ENCODE measurements at regions not wholly inside any gene's neighbourhood (a gene's known extent, or its start where the extent isn't known, plus 50 kb on each side); places are given as distances from the start of the nearest gene placed in this dataset.

GRCh38 chr6:74764486-74764885 is 441.4 kb downstream of the COL12A1 start:
- TF ChIP-seq IRF2 (CRISPR knock-in tag; IDR thresholded peaks at IDR 0.05) (no peak), MAFF (IDR thresholded peaks at IDR 0.05; ENCODE audit: low read length) (no peak), GABPA (tag; conservative IDR thresholded peaks at IDR 0.05; ENCODE audit: low read depth) (no peak), NCOR1 (IDR thresholded peaks at IDR 0.05) (no peak), JUND (IDR thresholded peaks at IDR 0.05; ENCODE audit: borderline replicate concordance, low read depth, low read length) (no peak), JUND (tag; IDR thresholded peaks at IDR 0.05; ENCODE audit: borderline replicate concordance, low read depth, low read length) (no peak), SMARCA4 (IDR thresholded peaks at IDR 0.05) (no peak)

All from K562 (cell line).